NCI-H748 treated with DMSO at 0.1 percent for 48 hours (cell line): ENCODE measurements at regions not wholly inside any gene's neighbourhood (a gene's known extent, or its start where the extent isn't known, plus 50 kb on each side); places are given as distances from the start of the nearest gene placed in this dataset.

ENCODE experiments used
- DNase-seq: peaks from one replicate; lab custom pipeline; 2025; lab: John Stamatoyannopoulos, UW

DNA sequence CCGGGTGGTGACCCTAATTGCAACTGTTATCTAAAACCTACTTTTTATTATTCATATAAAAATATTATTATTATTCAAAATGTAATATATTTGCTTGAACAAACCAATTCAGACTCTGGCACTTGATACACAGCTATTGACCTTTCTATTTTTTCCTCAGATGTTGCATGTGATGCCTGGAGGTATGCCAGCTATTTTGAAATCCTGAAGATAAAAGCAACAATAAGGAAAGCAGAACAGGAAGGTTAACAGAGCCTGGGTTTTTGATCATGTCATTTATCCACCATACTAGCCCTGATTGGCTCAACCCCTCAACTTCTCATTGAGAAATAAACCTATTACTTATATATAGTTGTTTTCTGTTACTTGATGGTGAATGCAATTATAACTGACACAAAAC is 340.9 kb upstream of the KIF2A start:
- DNase-seq, result no peak

DNA sequence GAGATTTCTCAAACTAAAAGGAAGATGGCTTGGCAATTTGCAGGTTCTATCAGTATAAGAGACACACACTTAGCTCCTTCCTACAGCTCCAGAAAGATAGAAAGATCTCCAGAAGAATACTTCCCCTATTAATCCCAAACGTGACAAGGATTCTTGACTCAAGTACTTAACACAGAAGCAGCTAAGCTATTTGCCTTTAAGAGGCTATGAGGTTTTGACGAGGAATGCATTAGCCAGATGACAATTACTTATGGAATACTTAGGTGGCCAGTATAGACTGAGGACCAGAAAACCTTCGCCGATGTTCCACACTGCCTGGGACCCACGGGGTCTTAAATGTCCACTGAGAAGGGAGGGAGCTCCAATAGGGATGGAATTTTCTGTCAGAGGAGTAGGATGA is 340.5 kb upstream of the KIF2A start:
- no peak for DNase-seq

DNA sequence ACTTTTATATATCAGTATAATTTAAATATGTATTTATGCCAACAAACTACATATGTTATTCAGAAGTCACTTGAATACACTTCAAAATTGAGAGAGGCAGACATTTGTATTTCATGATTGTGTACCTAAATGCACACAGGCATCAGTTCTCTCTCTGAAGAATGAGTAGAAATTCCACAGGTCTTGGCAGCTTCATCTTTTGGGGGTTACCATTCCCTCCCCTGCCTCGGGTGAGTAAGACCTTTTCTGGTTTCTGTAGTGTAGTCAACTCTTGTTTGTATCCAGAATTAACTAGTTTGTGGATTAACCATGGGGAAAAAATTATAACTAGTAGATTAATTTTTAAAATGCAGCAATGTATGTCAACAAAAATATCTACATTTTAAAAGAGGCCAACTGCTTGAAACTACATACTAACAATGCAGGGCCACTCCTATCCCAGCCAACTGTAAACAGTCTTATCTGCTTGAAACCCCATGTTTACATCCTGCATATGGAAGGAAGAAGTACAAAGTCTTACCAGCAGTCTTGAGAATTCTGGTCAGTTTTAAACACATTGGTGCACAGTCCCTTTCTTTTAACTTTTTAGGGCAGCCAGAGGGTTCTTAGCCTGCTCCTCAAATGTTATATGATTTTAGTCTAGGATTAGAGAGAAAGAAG is 339.6 kb upstream of the KIF2A start:
- no peak for DNase-seq

DNA sequence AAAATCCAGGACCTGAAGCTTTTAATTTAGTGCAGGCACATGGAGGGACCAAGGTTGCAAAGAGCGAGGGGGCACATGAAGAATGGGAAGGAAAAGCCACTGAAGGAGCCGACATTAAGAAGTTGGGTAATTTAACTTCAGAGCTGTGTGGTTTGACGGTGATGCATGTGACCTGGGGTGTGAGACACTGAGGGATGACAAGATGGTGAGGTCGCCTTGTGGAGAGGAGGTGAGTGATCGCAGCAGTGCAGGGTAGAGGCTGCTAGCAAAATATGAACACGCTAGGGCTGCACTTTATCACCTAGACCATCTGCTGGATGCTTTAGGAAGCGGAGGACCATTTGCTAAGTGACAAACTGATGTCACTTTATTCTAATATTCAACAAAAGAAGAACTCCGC is 339.0 kb upstream of the KIF2A start:
- no peak for DNase-seq

DNA sequence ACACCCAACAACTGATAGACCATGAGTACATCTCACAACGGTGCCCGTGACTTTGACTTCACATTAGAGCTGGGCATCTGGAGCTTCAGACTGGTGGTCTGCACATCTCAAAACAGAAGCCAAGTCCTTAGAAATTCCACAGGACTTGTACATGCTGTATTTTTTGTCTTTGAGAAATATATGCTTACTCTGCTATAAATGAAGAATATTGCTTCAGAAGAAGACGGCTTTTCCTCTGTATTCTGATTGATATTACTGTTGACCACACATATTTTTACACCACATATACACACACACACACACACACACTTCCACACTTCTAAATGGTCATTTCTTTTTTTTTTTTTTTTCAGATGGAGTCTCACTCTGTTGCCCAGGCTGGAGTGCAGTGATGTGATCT is 338.3 kb upstream of the KIF2A start:
- no peak for DNase-seq

DNA sequence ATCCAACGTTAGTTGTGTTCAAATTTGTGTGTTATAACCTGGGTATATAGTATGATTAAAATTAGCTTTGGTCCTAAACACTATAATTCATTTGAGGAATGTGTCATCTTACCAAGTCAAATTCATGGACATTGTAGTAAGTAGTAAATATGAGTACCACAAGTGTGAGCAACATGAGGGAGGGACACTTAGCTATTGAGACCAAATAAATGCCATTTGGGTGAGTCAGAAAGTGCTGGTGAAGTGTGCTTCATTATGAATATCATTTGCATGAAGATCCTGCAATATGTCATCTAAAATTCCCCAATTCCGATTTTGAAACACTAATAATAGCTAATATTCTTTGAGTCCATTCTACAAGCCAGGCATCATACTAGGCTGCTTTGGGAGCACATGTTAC is 336.7 kb upstream of the KIF2A start:
- DNase-seq, result no peak

- DNase-seq, result no peak
Measured at GRCh38 chr5:61969755-61970154, 336.3 kb upstream of the KIF2A start.

GRCh38 chr5:61970218-61970617 is 335.8 kb upstream of the KIF2A start:
- DNase-seq, result no peak

- DNase-seq, result no peak
Measured at GRCh38 chr5:61974680-61975079, 331.3 kb upstream of the KIF2A start.

DNA sequence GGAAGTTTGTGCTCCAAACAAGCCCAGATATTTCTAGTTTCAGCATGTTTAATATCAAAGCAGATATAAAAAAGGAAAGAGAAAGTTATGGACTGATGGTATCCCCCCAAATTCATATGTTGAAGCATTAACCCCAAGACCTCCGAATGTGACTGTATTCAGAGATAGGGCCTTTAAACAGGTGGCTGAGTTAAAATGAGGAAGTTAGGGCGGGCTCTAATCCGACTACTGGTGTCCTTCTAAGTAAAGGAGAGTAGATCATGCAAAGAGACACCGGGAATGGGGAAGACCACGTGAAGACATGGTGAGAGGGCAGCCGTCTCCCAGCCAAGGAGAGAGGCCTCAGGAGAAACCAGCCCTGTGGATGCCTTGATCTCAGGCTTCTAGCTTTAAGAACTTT is 324.1 kb upstream of the KIF2A start:
- DNase-seq, result no peak

DNA sequence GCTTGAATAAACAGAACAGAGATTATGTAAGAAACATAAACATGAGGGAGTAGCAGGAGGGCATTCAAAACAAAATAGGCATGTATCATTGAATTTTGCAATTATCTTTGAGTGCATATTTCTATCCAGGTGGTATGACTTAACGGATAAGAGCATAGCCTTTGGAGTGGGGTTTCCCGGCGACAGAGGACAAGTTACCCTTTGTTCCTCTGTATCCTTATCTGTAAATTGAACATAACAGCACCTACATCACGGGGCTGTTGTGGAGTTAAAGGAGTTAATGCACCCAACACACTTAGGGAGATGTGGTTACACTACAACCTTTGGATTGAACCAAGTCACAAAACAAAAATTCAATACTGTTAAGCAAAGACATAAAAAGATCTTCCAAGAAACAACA is 314.6 kb upstream of the KIF2A start:
- DNase-seq, result no peak

- DNase-seq, result no peak
Measured at GRCh38 chr5:61991866-61992265, 314.1 kb upstream of the KIF2A start.

- no peak for DNase-seq
Measured at GRCh38 chr5:61993295-61993927, 312.6 kb upstream of the KIF2A start.

DNA sequence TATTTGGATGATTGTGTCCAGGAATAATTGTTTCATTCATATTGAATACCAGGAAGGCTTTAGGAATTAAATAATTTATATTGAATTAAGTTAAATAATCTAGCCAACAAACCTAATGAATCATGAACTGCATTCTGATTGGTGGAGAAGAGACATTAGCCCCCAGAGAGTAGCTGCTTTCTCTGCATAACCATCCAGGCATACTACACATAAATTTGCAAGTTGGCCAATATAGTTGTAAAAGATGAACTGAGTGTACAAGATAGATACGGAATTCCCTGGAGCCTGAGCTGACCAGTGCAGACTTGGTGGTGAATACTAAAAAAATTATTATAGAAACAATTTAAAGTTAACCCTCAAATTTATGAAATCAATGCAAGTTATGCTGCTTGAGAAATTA is 311.8 kb upstream of the KIF2A start:
- DNase-seq, result no peak

DNA sequence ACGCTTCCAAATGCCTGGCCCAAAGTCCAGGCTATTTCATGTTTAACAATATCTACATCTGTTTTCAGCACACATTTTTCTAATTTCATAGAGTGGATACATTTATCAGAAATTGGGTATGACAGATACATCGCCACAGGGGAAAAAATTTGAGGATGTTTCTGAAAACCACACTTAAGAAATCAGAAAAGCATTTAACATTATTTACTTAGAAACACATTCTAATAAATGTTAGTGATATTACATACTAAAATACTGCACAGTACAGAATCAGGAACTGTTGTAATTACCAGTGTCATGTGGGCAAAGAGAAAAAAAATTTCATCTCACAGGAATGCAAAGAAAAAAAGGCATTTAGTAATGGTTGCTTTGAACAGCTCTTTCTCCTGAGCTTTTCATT is 310.5 kb upstream of the KIF2A start:
- no peak for DNase-seq

- no peak for DNase-seq
Measured at GRCh38 chr5:61999371-61999770, 306.6 kb upstream of the KIF2A start.

GRCh38 chr5:62000646-62001045 is 305.4 kb upstream of the KIF2A start:
- no peak for DNase-seq

DNA sequence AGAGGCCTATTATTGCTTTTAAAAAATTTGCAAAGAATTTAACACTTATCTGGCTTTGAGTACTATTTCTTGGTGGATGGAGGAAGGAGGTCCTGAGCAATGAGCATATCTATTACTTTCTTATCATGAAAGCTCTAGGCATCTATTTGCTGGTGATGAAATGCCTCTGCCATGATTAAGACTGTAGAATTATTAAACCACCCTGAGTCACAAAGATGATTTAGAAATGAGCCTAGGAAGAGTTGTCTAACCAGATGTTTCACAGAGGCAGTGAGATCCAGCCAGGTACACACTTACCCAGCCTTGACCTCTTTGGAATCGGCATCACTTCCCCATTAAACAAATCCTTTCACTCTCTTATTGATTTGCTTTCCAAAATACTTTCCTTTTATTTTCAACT is 304.4 kb upstream of the KIF2A start:
- no peak for DNase-seq

GRCh38 chr5:62002436-62002835 is 303.6 kb upstream of the KIF2A start:
- DNase-seq, result no peak

DNA sequence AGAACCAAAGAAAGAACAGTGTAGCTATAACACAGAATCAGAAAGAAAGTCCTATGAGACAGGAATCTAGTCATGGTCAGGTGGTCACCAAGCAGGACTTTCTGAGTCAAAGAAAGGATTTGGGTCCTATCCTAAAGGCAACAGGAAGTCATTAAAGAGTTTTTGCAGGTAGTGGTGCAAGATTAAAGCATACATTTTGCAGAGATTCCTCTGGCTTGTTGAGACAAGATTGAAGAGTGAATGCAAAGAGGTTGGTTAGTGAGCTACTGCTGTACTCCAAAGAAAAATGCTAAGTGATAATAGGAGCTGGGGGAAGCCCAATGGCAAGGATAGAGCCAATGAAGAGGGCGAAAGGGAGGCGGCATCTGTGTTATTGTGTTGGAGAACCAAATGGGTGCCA is 300.5 kb upstream of the KIF2A start:
- no peak for DNase-seq

GRCh38 chr5:62007457-62007856 is 298.5 kb upstream of the KIF2A start:
- DNase-seq, result no peak

DNA sequence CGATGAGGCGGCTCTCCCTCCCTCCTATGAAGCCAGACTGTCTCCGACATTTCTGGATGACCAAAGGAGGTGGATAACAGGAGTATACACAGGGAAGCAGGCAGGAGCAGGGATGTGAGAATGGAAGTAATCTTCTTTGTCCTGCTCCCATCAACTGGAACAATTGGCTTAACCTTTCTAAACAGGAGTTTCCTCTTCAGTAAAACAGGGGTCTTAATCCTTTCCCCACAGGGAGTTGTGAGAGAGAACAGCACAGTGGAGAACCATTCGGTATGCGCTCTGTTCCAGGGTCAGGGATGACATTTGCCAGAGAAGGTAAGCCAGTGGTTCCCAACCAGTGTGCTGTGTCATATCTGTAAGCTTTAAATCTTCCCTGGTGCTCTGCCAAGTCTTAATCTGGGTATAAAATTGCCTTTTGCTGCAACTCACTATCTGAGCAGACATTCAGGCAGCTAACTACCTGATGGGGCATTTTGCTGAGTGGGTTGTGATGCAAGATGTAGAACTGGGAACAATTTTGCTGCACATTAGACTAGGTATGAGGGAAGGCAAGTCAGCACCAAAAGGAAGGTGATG is 294.8 kb upstream of the KIF2A start:
- DNase-seq, result no peak

GRCh38 chr5:62017092-62017491 is 288.9 kb upstream of the KIF2A start:
- no peak for DNase-seq

DNA sequence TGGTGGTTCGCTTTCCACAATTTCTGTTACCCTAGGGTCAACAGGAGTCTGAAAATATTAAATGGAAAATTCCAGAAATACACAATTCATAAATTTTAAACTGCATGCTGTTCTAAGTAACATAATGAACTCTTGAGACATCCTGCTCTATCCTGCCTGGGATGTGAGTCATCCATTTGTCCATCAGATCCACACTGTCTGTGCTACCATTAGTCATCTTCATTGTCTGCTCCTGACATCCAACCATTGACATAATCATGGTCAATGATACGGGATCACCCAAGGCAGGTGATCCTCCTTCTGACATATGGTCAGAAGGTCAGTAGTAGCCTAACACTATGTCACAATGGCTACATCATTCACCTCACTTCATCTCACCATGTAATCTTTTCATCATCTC is 276.7 kb upstream of the KIF2A start:
- no peak for DNase-seq
